ENCODE measurements at regions not wholly inside any gene's neighbourhood (a gene's known extent, or its start where the extent isn't known, plus 50 kb on each side); places are given as distances from the start of the nearest gene placed in this dataset.
"Not testable (repeated sequence)": the region's sequence is repeated elsewhere in the genome, so short reads cannot be mapped to it uniquely, and the experiment has no call there.

GRCh38 chr3:113377158-113377557 lies 64.1 kb downstream of the CFAP44 start:
- no peak for DNase-seq (ENCODE audit: low read depth)

- DNase-seq (ENCODE audit: low read depth): no peak
Measured at GRCh38 chr3:113374078-113374477, 67.2 kb downstream of the CFAP44 start.

GRCh38 chr3:113366800-113367199 lies 74.5 kb downstream of the CFAP44 start:
- DNase-seq (ENCODE audit: low read depth): not testable (repeated sequence)

GRCh38 chr3:113355340-113355739 lies 86.0 kb downstream of the CFAP44 start:
- DNase-seq (ENCODE audit: low read depth): not testable (repeated sequence)

GRCh38 chr3:113354307-113354706 lies 87.0 kb downstream of the CFAP44 start:
- peak; percentile 27 for DNase-seq (ENCODE audit: low read depth)

- no peak for DNase-seq (ENCODE audit: low read depth)
Measured at GRCh38 chr3:113353678-113354077, 87.6 kb downstream of the CFAP44 start.

GRCh38 chr3:113340785-113341184 lies 100.5 kb downstream of the CFAP44 start:
- DNase-seq (ENCODE audit: low read depth): no peak

GRCh38 chr3:113339616-113340244 lies 101.6 kb downstream of the CFAP44 start:
- no peak for DNase-seq (ENCODE audit: low read depth)

Measured in Daoy (cell line).